Mesendoderm (in vitro differentiated cells): ENCODE measurements at regions not wholly inside any gene's neighbourhood (a gene's known extent, or its start where the extent isn't known, plus 50 kb on each side); places are given as distances from the start of the nearest gene placed in this dataset.

Source experiments
- DNase-seq: peaks from one replicate; pipeline ENCODE4 v3.0.0; 2013
- H2AK5ac ChIP-seq: 2 replicates; pipeline ENCODE4 v1.6.1; 2013; ENCODE audit warnings: low read length, inconsistent platforms
- H2BK120ac ChIP-seq: 2 replicates; pipeline ENCODE4 v1.6.1; 2013; ENCODE audit warnings: low read depth, mild to moderate bottlenecking, low read length, moderate library complexity, mixed read lengths
- H2BK15ac ChIP-seq: replicated peaks from 2 replicates; pipeline ENCODE4 v1.6.1; 2013; ENCODE audit warnings: low read depth, mild to moderate bottlenecking, moderate library complexity
- H2BK5ac ChIP-seq: 2 replicates; pipeline ENCODE4 v1.6.1; 2013; ENCODE audit warnings: low read length, inconsistent platforms
- H3K18ac ChIP-seq: 2 replicates; pipeline ENCODE4 v1.6.1; 2013; ENCODE audit warnings: mild to moderate bottlenecking, low read length, mixed read lengths
- H3K23ac ChIP-seq: one replicate; pipeline ENCODE4 v1.6.1; 2013; ENCODE audit warnings: low read length
- H3K27ac ChIP-seq: 2 replicates; pipeline ENCODE4 v1.5.1; 2013; ENCODE audit warnings: low read depth, mild to moderate bottlenecking, inconsistent platforms, low read length, moderate library complexity
- H3K27me3 ChIP-seq: 2 replicates; pipeline ENCODE4 v1.6.1; 2013; ENCODE audit warnings: low read length, control low read depth, mild to moderate bottlenecking, inconsistent platforms; ENCODE audit not compliant: insufficient read depth, poor library complexity
- H3K36me3 ChIP-seq: 2 replicates; pipeline ENCODE4 v1.6.1; 2013; ENCODE audit warnings: low read length, inconsistent platforms; ENCODE audit not compliant: control insufficient read depth, insufficient read depth
- H3K4ac ChIP-seq: one replicate; pipeline ENCODE4 v1.6.1; 2013; ENCODE audit warnings: low read depth, mild to moderate bottlenecking, low read length, moderate library complexity
- H3K4me1 ChIP-seq: 2 replicates; pipeline ENCODE4 v1.6.1; 2013; ENCODE audit warnings: low read depth, low read length, inconsistent platforms; ENCODE audit not compliant: control insufficient read depth
- H3K4me2 ChIP-seq: 2 replicates; pipeline ENCODE4 v1.6.1; 2013; ENCODE audit warnings: low read length
- H3K4me3 ChIP-seq: 2 replicates; pipeline ENCODE4 v1.5.1; 2013; ENCODE audit warnings: mild to moderate bottlenecking, low read length
- H3K56ac ChIP-seq: one replicate; pipeline ENCODE4 v1.6.1; 2013; ENCODE audit warnings: low read length
- H3K79me1 ChIP-seq: 2 replicates; pipeline ENCODE4 v1.6.1; 2013; ENCODE audit warnings: low read length, inconsistent platforms
- H3K79me2 ChIP-seq: 2 replicates; pipeline ENCODE4 v1.6.1; 2013; ENCODE audit warnings: mild to moderate bottlenecking, low read length; ENCODE audit not compliant: control insufficient read depth, insufficient read depth
- H3K9ac ChIP-seq: 2 replicates; pipeline ENCODE4 v1.6.1; 2013; ENCODE audit warnings: low read length, inconsistent platforms
- H4K5ac ChIP-seq: one replicate; pipeline ENCODE4 v1.6.1; 2013; ENCODE audit warnings: low read length
- H4K8ac ChIP-seq: one replicate; pipeline ENCODE4 v1.6.1; 2013; ENCODE audit warnings: low read depth, mild to moderate bottlenecking, control low read depth, low read length, moderate library complexity
- WGBS: extraction: QIAGEN DNeasy Blood & Tissue Kit; methylation state at CpG from one replicate; pipeline ENCODE4 v1.1.7; 2013; ENCODE audit warnings: low lambda C conversion rate, missing lambda C conversion rate; ENCODE audit not compliant: insufficient coverage; ENCODE audit errors: extremely low coverage; 5-methylcytosine and 5-hydroxymethylcytosine counted together

- Histone ChIP-seq H3K79me1 (no peaks in the 10 kb centered on the region), H3K4me2 (no peak overlapping the region), H3K36me3 (no peaks in the 10 kb centered on the region), H3K27me3 (no peaks in the 10 kb centered on the region), H3K9ac (no peak overlapping the region), H3K4ac (no peak overlapping the region), H2BK120ac (no peak overlapping the region), H3K56ac (no peak overlapping the region), H2AK5ac (no peak overlapping the region), H2BK15ac (no peak overlapping the region), H4K5ac (no peak overlapping the region), H3K18ac (no peak overlapping the region), H2BK5ac (no peak overlapping the region), H3K27ac (no peak overlapping the region), H4K8ac (no peak overlapping the region), H3K79me2 (no peaks in the 10 kb centered on the region), H3K23ac (no peak overlapping the region), H3K4me1 (no peaks in the 10 kb centered on the region), H3K4me3 (no peak overlapping the region)
- no peak for DNase-seq
- WGBS: no CpG with 5 or more reads among the region's 10 CpGs
Measured at GRCh38 chr11:34001557-34002064, 49.9 kb upstream of the CAPRIN1 start.

- H2BK120ac ChIP-seq: no peak overlapping the region
- H3K9ac ChIP-seq: no peak overlapping the region
- no peak overlapping the region for H4K8ac ChIP-seq
- no peaks in the 10 kb centered on the region for H3K79me2 ChIP-seq
- no peak overlapping the region for H2AK5ac ChIP-seq
- H3K4me2 ChIP-seq: no peak overlapping the region
- H3K27me3 ChIP-seq: no peaks in the 10 kb centered on the region
- no CpG with 5 or more reads among the region's 2 CpGs for WGBS
- H2BK5ac ChIP-seq: no peak overlapping the region
- no peak overlapping the region for H3K27ac ChIP-seq
- no peak overlapping the region for H3K23ac ChIP-seq
- no peak overlapping the region for H4K5ac ChIP-seq
- DNase-seq: no peak
- no peak overlapping the region for H3K56ac ChIP-seq
- no peak overlapping the region for H3K4me3 ChIP-seq
- H3K4ac ChIP-seq: no peak overlapping the region
- no peaks in the 10 kb centered on the region for H3K79me1 ChIP-seq
- no peaks in the 10 kb centered on the region for H3K4me1 ChIP-seq
- no peak overlapping the region for H2BK15ac ChIP-seq
- no peaks in the 10 kb centered on the region for H3K36me3 ChIP-seq
- no peak overlapping the region for H3K18ac ChIP-seq
Measured at GRCh38 chr11:33999393-33999792, 52.1 kb upstream of the CAPRIN1 start.

GRCh38 chr11:33997584-33998251 lies 53.8 kb upstream of the CAPRIN1 start:
- Histone ChIP-seq H2BK15ac (no peak overlapping the region), H3K36me3 (no peaks in the 10 kb centered on the region), H3K9ac (no peak overlapping the region), H2AK5ac (no peak overlapping the region), H3K56ac (no peak overlapping the region), H3K18ac (no peak overlapping the region), H3K79me1 (no peaks in the 10 kb centered on the region), H3K4me1 (no peaks in the 10 kb centered on the region), H2BK120ac (no peak overlapping the region), H4K8ac (no peak overlapping the region), H3K4ac (no peak overlapping the region), H3K27ac (no peak overlapping the region), H3K27me3 (no peaks in the 10 kb centered on the region), H2BK5ac (no peak overlapping the region), H3K4me3 (no peak overlapping the region), H3K23ac (no peak overlapping the region), H3K4me2 (no peak overlapping the region), H3K79me2 (no peaks in the 10 kb centered on the region), H4K5ac (no peak overlapping the region)
- WGBS: no CpG with 5 or more reads among the region's 7 CpGs
- peak; percentile 39 for DNase-seq

GRCh38 chr11:33996498-33997454 lies 54.8 kb upstream of the CAPRIN1 start:
- Histone ChIP-seq H3K27ac (no peak overlapping the region), H4K8ac (no peak overlapping the region), H3K18ac (no peak overlapping the region), H3K36me3 (no peaks in the 10 kb centered on the region), H3K79me1 (no peaks in the 10 kb centered on the region), H3K27me3 (no peaks in the 10 kb centered on the region), H3K79me2 (no peaks in the 10 kb centered on the region), H3K4ac (no peak overlapping the region), H2BK5ac (no peak overlapping the region), H3K4me2 (no peak overlapping the region), H3K23ac (no peak overlapping the region), H3K9ac (no peak overlapping the region), H3K4me1 (no peaks in the 10 kb centered on the region), H3K56ac (no peak overlapping the region), H3K4me3 (no peak overlapping the region), H2AK5ac (no peak overlapping the region), H2BK15ac (no peak overlapping the region), H2BK120ac (no peak overlapping the region), H4K5ac (no peak overlapping the region)
- no CpG with 5 or more reads among the region's 25 CpGs for WGBS
- peak; percentile 80 for DNase-seq

GRCh38 chr11:33994937-33995336 lies 56.6 kb upstream of the CAPRIN1 start:
- H3K27ac ChIP-seq: no peak overlapping the region
- no peak overlapping the region for H2BK15ac ChIP-seq
- no peak overlapping the region for H3K4ac ChIP-seq
- H3K18ac ChIP-seq: no peak overlapping the region
- H3K36me3 ChIP-seq: no peaks in the 10 kb centered on the region
- no peak overlapping the region for H3K9ac ChIP-seq
- H3K4me3 ChIP-seq: no peak overlapping the region
- H3K79me2 ChIP-seq: no peaks in the 10 kb centered on the region
- no peaks in the 10 kb centered on the region for H3K4me1 ChIP-seq
- no peak overlapping the region for H3K56ac ChIP-seq
- no peak overlapping the region for H4K5ac ChIP-seq
- no peak overlapping the region for H3K23ac ChIP-seq
- H2BK5ac ChIP-seq: no peak overlapping the region
- H3K27me3 ChIP-seq: no peaks in the 10 kb centered on the region
- H3K79me1 ChIP-seq: no peaks in the 10 kb centered on the region
- H2BK120ac ChIP-seq: no peak overlapping the region
- DNase-seq: no peak
- WGBS: no CpG with 5 or more reads among the region's 2 CpGs
- no peak overlapping the region for H3K4me2 ChIP-seq
- H2AK5ac ChIP-seq: no peak overlapping the region
- H4K8ac ChIP-seq: no peak overlapping the region
